CD4-positive, alpha-beta T cell (primary cell): ENCODE measurements at regions not wholly inside any gene's neighbourhood (a gene's known extent, or its start where the extent isn't known, plus 50 kb on each side); places are given as distances from the start of the nearest gene placed in this dataset.
A peak's percentile ranks its signal among the peaks of the same experiment; 100 is the strongest.

Experiments used
- ATAC-seq: fragments of 200-7000 bp; cut with Tn5 transposase; one replicate; pipeline ENCODE4 v1.10.0; 2022; ENCODE audit warnings: mild to moderate bottlenecking; ENCODE audit not compliant: poor library complexity
- CTCF ChIA-PET: fragments of 350-600 bp; sonication (Branson Sonifier 250); formaldehyde crosslinking; loops from one replicate; lab custom pipeline; 2021; ENCODE audit warnings: antibody characterized with exemption, inconsistent platforms; lab: Charles Lee
- POLR2A ChIA-PET: fragments of 350-600 bp; sonication (Branson Sonifier 250); formaldehyde crosslinking; loops from one replicate; lab custom pipeline; 2021; ENCODE audit warnings: antibody characterized with exemption, inconsistent platforms; lab: Charles Lee
- DNase-seq, 14 experiments: peaks; one replicate each; pipeline ENCODE4 v3.0.0-alpha.2; 2013 to 2020; ENCODE audit warnings: mixed read lengths in 2 of 14
- H3K27ac ChIP-seq, 2 donors: one replicate each; pipeline versions ENCODE4 v1.5.1 to v1.7.0; 2013; ENCODE audit warnings: low read length in 2 of 2, low read depth in 1 of 2, mild to moderate bottlenecking in 1 of 2
- H3K27me3 ChIP-seq, 2 experiments: 1 replicate in 1 of 2; 2 replicates in 1 of 2; pipeline versions ENCODE4 v1.6.1 to v1.7.0; 2013; ENCODE audit warnings: low read length in 2 of 2, control low read depth in 1 of 2, mild to moderate bottlenecking in 1 of 2, moderate library complexity in 1 of 2; ENCODE audit not compliant: insufficient read depth in 2 of 2, control insufficient read depth in 1 of 2
- H3K36me3 ChIP-seq: one replicate; pipeline ENCODE4 v1.6.1; 2013; ENCODE audit warnings: low read length, control low read depth; ENCODE audit not compliant: insufficient read depth
- H3K4me1 ChIP-seq: one replicate; pipeline ENCODE4 v1.6.1; 2013; ENCODE audit warnings: low read length, control low read depth; ENCODE audit not compliant: insufficient read depth
- H3K4me3 ChIP-seq: one replicate; pipeline ENCODE4 v1.5.1; 2013; ENCODE audit warnings: mild to moderate bottlenecking, low read length, moderate library complexity
- H3K9me3 ChIP-seq, 2 experiments: 1 replicate in 1 of 2; 2 replicates in 1 of 2; pipeline versions ENCODE4 v1.6.1 to v1.7.0; 2013; ENCODE audit warnings: low read length in 2 of 2, mild to moderate bottlenecking in 2 of 2, control low read depth in 1 of 2, moderate library complexity in 1 of 2; ENCODE audit not compliant: control insufficient read depth in 1 of 2, insufficient read depth in 1 of 2
- H3K27ac Mint-ChIP-seq: one replicate; pipeline ENCODE4 v1.8.0; 2020; ENCODE audit warnings: mixed read lengths
- H3K27me3 Mint-ChIP-seq: one replicate; pipeline ENCODE4 v1.8.0; 2021; ENCODE audit warnings: mixed read lengths
- H3K36me3 Mint-ChIP-seq: one replicate; pipeline ENCODE4 v1.8.0; 2021; ENCODE audit warnings: low read depth, mixed read lengths
- H3K4me1 Mint-ChIP-seq: one replicate; pipeline ENCODE4 v1.8.0; 2021; ENCODE audit warnings: low read depth, mixed read lengths
- H3K4me3 Mint-ChIP-seq: one replicate; pipeline ENCODE4 v1.8.0; 2020; ENCODE audit warnings: mild to moderate bottlenecking, mixed read lengths
- H3K9me3 Mint-ChIP-seq: one replicate; pipeline ENCODE4 v1.8.0; 2020; ENCODE audit warnings: mixed read lengths
- CTCF ChIP-seq: fragments of 200-600 bp; IDR thresholded peaks from one replicate; pipeline ENCODE4 v1.8.0; 2022; ENCODE audit warnings: antibody characterized with exemption, mild to moderate bottlenecking
- intact Hi-C, 2 experiments: fragments of 100-400 bp; cut with DNase I in 1 of 2; cut with micrococcal nuclease in 1 of 2; formaldehyde crosslinking; loops; one replicate each; pipeline versions ENCODE4 v1.15.1 to v1.9.0; 2023 to 2025; cut with DNase I, micrococcal nuclease

- H3K4me3 Mint-ChIP-seq = no peak overlapping the region
- ATAC-seq = no peak
- Histone ChIP-seq H3K27me3 (peaks cover 16 to 40% of the 10 kb centered on the region in 2 experiments), H3K4me1 (no peaks in the 10 kb centered on the region), H3K4me3 (no peak overlapping the region), H3K9me3 (peaks cover 0 to 9% of the 10 kb centered on the region in 2 experiments), H3K36me3 (no peaks in the 10 kb centered on the region), H3K27ac (no peak overlapping the region)
- intact Hi-C loops = loop anchor here in 1 of 2 experiments (5.0 kb wide), 1 partner anchor 501 kb away; no protein-coding TSS in a partner anchor
- no peaks in the 10 kb centered on the region for H3K4me1 Mint-ChIP-seq
- H3K27me3 Mint-ChIP-seq = peaks cover 67% of the 10 kb centered on the region
- no peaks in the 10 kb centered on the region for H3K36me3 Mint-ChIP-seq
- peak in 9 of 14 experiments; percentile 1 to 65 (median 32) for DNase-seq
- no peaks in the 10 kb centered on the region for H3K9me3 Mint-ChIP-seq
- CTCF ChIA-PET = no interaction called here
- TF ChIP-seq CTCF = no peak
- POLR2A ChIA-PET = no interaction called here
- H3K27ac Mint-ChIP-seq = no peak overlapping the region
Measured at GRCh38 chr16:87062569-87063442, 254.4 kb downstream of the C16orf95 start.

- Mint-ChIP-seq H3K4me1 (no peaks in the 10 kb centered on the region), H3K4me3 (no peak overlapping the region), H3K27me3 (peaks cover 68% of the 10 kb centered on the region), H3K9me3 (no peaks in the 10 kb centered on the region), H3K27ac (no peak overlapping the region), H3K36me3 (no peaks in the 10 kb centered on the region)
- no peak overlapping the region for H3K27ac ChIP-seq
- intact Hi-C loops = loop anchor here in 1 of 2 experiments (5.0 kb wide), 1 partner anchor 501 kb away; no protein-coding TSS in a partner anchor
- ATAC-seq (no peak), DNase-seq (no peak)
- H3K4me1 ChIP-seq = no peaks in the 10 kb centered on the region
- H3K27me3 ChIP-seq = peaks cover 16 to 40% of the 10 kb centered on the region in 2 experiments
- ChIA-PET POLR2A (no interaction called here), CTCF (no interaction called here)
- H3K36me3 ChIP-seq = no peaks in the 10 kb centered on the region
- no peak overlapping the region for H3K4me3 ChIP-seq
- H3K9me3 ChIP-seq = peaks cover 0 to 12% of the 10 kb centered on the region in 2 experiments
- TF ChIP-seq CTCF = no peak
Measured at GRCh38 chr16:87063543-87063942, 253.6 kb downstream of the C16orf95 start.

GRCh38 chr16:87064731-87065445 lies 252.3 kb downstream of the C16orf95 start:
- DNase-seq (no peak), ATAC-seq (no peak)
- no peaks in the 10 kb centered on the region for H3K4me1 Mint-ChIP-seq
- ChIA-PET CTCF (no interaction called here), POLR2A (no interaction called here)
- H3K36me3 Mint-ChIP-seq = no peaks in the 10 kb centered on the region
- H3K27ac Mint-ChIP-seq = no peak overlapping the region
- Histone ChIP-seq H3K36me3 (no peaks in the 10 kb centered on the region), H3K27ac (no peak overlapping the region), H3K27me3 (peaks cover 16 to 40% of the 10 kb centered on the region in 2 experiments), H3K4me3 (no peak overlapping the region), H3K4me1 (no peaks in the 10 kb centered on the region), H3K9me3 (peaks cover 0 to 16% of the 10 kb centered on the region in 2 experiments)
- no peak for TF ChIP-seq CTCF
- H3K4me3 Mint-ChIP-seq = no peak overlapping the region
- H3K27me3 Mint-ChIP-seq = peaks cover 68% of the 10 kb centered on the region
- no peaks in the 10 kb centered on the region for H3K9me3 Mint-ChIP-seq
- intact Hi-C loops = loop anchor here in 1 of 2 experiments (5.0 kb wide), 1 partner anchor 503 kb away; no protein-coding TSS in a partner anchor
